ENCODE measurements at regions not wholly inside any gene's neighbourhood (a gene's known extent, or its start where the extent isn't known, plus 50 kb on each side); places are given as distances from the start of the nearest gene placed in this dataset.

GRCh38 chr5:50990296-50990924, 324.0 kb downstream of the PARP8 start:
- Histone ChIP-seq H3K27me3 (no peaks in the 10 kb centered on the region), H3K9me3 (no peaks in the 10 kb centered on the region; the same call in 1 of the 2 replicates), H3K4me3 (no peak overlapping the region), H3K36me3 (no peaks in the 10 kb centered on the region)
- no peak for DNase-seq

- DNase-seq, result no peak
- H3K27me3 ChIP-seq, result no peaks in the 10 kb centered on the region
- H3K36me3 ChIP-seq, result no peaks in the 10 kb centered on the region
- no peaks in the 10 kb centered on the region for H3K9me3 ChIP-seq
- no peak overlapping the region for H3K4me3 ChIP-seq
These were observed 329.0 kb downstream of the PARP8 start for GRCh38 chr5:50995285-50995942.

- Histone ChIP-seq H3K27me3 (no peaks in the 10 kb centered on the region), H3K9me3 (no peaks in the 10 kb centered on the region), H3K4me3 (no peak overlapping the region), H3K36me3 (no peaks in the 10 kb centered on the region)
- no peak for DNase-seq
These were observed 334.9 kb downstream of the PARP8 start for GRCh38 chr5:51001227-51001923.

- no peak overlapping the region for H3K4me3 ChIP-seq
- no peaks in the 10 kb centered on the region for H3K27me3 ChIP-seq
These were observed 335.9 kb downstream of the PARP8 start for GRCh38 chr5:51002368-51002767.

GRCh38 chr5:51013036-51013435, 346.6 kb downstream of the PARP8 start:
- no peaks in the 10 kb centered on the region for H3K9me3 ChIP-seq
- H3K27me3 ChIP-seq, result no peaks in the 10 kb centered on the region
- no peak overlapping the region for H3K4me3 ChIP-seq
- H3K36me3 ChIP-seq, result no peaks in the 10 kb centered on the region
- DNase-seq, result no peak

More at GRCh38 chr5:51002368-51002767, 335.9 kb downstream of the PARP8 start:
- no peak for DNase-seq
- Histone ChIP-seq H3K36me3 (no peaks in the 10 kb centered on the region), H3K9me3 (no peaks in the 10 kb centered on the region)

- no peak overlapping the region for H3K4me3 ChIP-seq
- H3K9me3 ChIP-seq, result no peaks in the 10 kb centered on the region
- no peak for DNase-seq
- H3K36me3 ChIP-seq, result no peaks in the 10 kb centered on the region
- no peaks in the 10 kb centered on the region for H3K27me3 ChIP-seq
These were observed 352.0 kb downstream of the PARP8 start for GRCh38 chr5:51018423-51018822.

GRCh38 chr5:51024263-51024662, 357.8 kb downstream of the PARP8 start:
- Histone ChIP-seq H3K4me3 (no peak overlapping the region), H3K36me3 (no peaks in the 10 kb centered on the region), H3K27me3 (no peaks in the 10 kb centered on the region), H3K9me3 (no peaks in the 10 kb centered on the region)
- DNase-seq, result no peak

- Histone ChIP-seq H3K9me3 (no peaks in the 10 kb centered on the region), H3K27me3 (no peaks in the 10 kb centered on the region), H3K4me3 (no peak overlapping the region), H3K36me3 (no peaks in the 10 kb centered on the region)
- DNase-seq, result no peak
These were observed 356.0 kb upstream of the ISL1 start for GRCh38 chr5:51027271-51027670.

GRCh38 chr5:51028394-51028793, 354.9 kb upstream of the ISL1 start:
- no peak for DNase-seq

GRCh38 chr5:51033215-51033614, 350.0 kb upstream of the ISL1 start:
- no peaks in the 10 kb centered on the region for H3K36me3 ChIP-seq
- H3K9me3 ChIP-seq, result no peaks in the 10 kb centered on the region
- no peak overlapping the region for H3K4me3 ChIP-seq
- H3K27me3 ChIP-seq, result no peaks in the 10 kb centered on the region
- no peak for DNase-seq

More at GRCh38 chr5:51028394-51028793, 354.9 kb upstream of the ISL1 start:
- no peaks in the 10 kb centered on the region for H3K9me3 ChIP-seq
- no peaks in the 10 kb centered on the region for H3K27me3 ChIP-seq
- H3K36me3 ChIP-seq, result no peaks in the 10 kb centered on the region
- H3K4me3 ChIP-seq, result no peak overlapping the region

GRCh38 chr5:51034222-51034901, 348.9 kb upstream of the ISL1 start:
- no peaks in the 10 kb centered on the region for H3K27me3 ChIP-seq
- no peak for DNase-seq

GRCh38 chr5:51039424-51040329, 343.6 kb upstream of the ISL1 start:
- Histone ChIP-seq H3K36me3 (no peaks in the 10 kb centered on the region), H3K27me3 (no peaks in the 10 kb centered on the region), H3K4me3 (no peak overlapping the region), H3K9me3 (no peaks in the 10 kb centered on the region)
- DNase-seq, result no peak

More at GRCh38 chr5:51034222-51034901, 348.9 kb upstream of the ISL1 start:
- Histone ChIP-seq H3K36me3 (no peaks in the 10 kb centered on the region), H3K4me3 (no peak overlapping the region), H3K9me3 (no peaks in the 10 kb centered on the region)

- no peaks in the 10 kb centered on the region for H3K27me3 ChIP-seq
- H3K36me3 ChIP-seq, result no peaks in the 10 kb centered on the region
- no peak for DNase-seq
- no peaks in the 10 kb centered on the region for H3K9me3 ChIP-seq
- H3K4me3 ChIP-seq, result no peak overlapping the region
These were observed 339.5 kb upstream of the ISL1 start for GRCh38 chr5:51043745-51044144.

GRCh38 chr5:51047369-51047768, 335.9 kb upstream of the ISL1 start:
- Histone ChIP-seq H3K9me3 (no peaks in the 10 kb centered on the region), H3K36me3 (no peaks in the 10 kb centered on the region), H3K27me3 (no peaks in the 10 kb centered on the region), H3K4me3 (no peak overlapping the region)
- no peak for DNase-seq

GRCh38 chr5:51053361-51053760, 329.9 kb upstream of the ISL1 start:
- no peak overlapping the region for H3K4me3 ChIP-seq
- H3K36me3 ChIP-seq, result no peaks in the 10 kb centered on the region
- H3K9me3 ChIP-seq, result no peaks in the 10 kb centered on the region
- no peaks in the 10 kb centered on the region for H3K27me3 ChIP-seq
- DNase-seq, result no peak

- Histone ChIP-seq H3K27me3 (no peaks in the 10 kb centered on the region), H3K9me3 (no peaks in the 10 kb centered on the region), H3K36me3 (no peaks in the 10 kb centered on the region), H3K4me3 (no peak overlapping the region)
- DNase-seq, result no peak
These were observed 322.3 kb upstream of the ISL1 start for GRCh38 chr5:51060953-51061352.
